CD4-positive, alpha-beta T cell (primary cell): ENCODE measurements at regions not wholly inside any gene's neighbourhood (a gene's known extent, or its start where the extent isn't known, plus 50 kb on each side); places are given as distances from the start of the nearest gene placed in this dataset.

ENCODE experiments used
- ATAC-seq: fragments of 200-7000 bp; cut with Tn5 transposase; one replicate; pipeline ENCODE4 v1.10.0; 2022; ENCODE audit warnings: mild to moderate bottlenecking; ENCODE audit not compliant: poor library complexity
- CTCF ChIA-PET: fragments of 350-600 bp; sonication (Branson Sonifier 250); formaldehyde crosslinking; loops from one replicate; lab custom pipeline; 2021; ENCODE audit warnings: antibody characterized with exemption, inconsistent platforms; lab: Charles Lee
- POLR2A ChIA-PET: fragments of 350-600 bp; sonication (Branson Sonifier 250); formaldehyde crosslinking; loops from one replicate; lab custom pipeline; 2021; ENCODE audit warnings: antibody characterized with exemption, inconsistent platforms; lab: Charles Lee
- DNase-seq, 14 experiments: peaks; one replicate each; pipeline ENCODE4 v3.0.0-alpha.2; 2013 to 2020; ENCODE audit warnings: mixed read lengths in 2 of 14
- H3K27ac ChIP-seq, 2 donors: one replicate each; pipeline versions ENCODE4 v1.5.1 to v1.7.0; 2013; ENCODE audit warnings: low read length in 2 of 2, low read depth in 1 of 2, mild to moderate bottlenecking in 1 of 2
- H3K27me3 ChIP-seq, 2 experiments: 1 replicate in 1 of 2; 2 replicates in 1 of 2; pipeline versions ENCODE4 v1.6.1 to v1.7.0; 2013; ENCODE audit warnings: low read length in 2 of 2, control low read depth in 1 of 2, mild to moderate bottlenecking in 1 of 2, moderate library complexity in 1 of 2; ENCODE audit not compliant: insufficient read depth in 2 of 2, control insufficient read depth in 1 of 2
- H3K36me3 ChIP-seq: one replicate; pipeline ENCODE4 v1.6.1; 2013; ENCODE audit warnings: low read length, control low read depth; ENCODE audit not compliant: insufficient read depth
- H3K4me1 ChIP-seq: one replicate; pipeline ENCODE4 v1.6.1; 2013; ENCODE audit warnings: low read length, control low read depth; ENCODE audit not compliant: insufficient read depth
- H3K4me3 ChIP-seq: one replicate; pipeline ENCODE4 v1.5.1; 2013; ENCODE audit warnings: mild to moderate bottlenecking, low read length, moderate library complexity
- H3K9me3 ChIP-seq, 2 experiments: 1 replicate in 1 of 2; 2 replicates in 1 of 2; pipeline versions ENCODE4 v1.6.1 to v1.7.0; 2013; ENCODE audit warnings: low read length in 2 of 2, mild to moderate bottlenecking in 2 of 2, control low read depth in 1 of 2, moderate library complexity in 1 of 2; ENCODE audit not compliant: control insufficient read depth in 1 of 2, insufficient read depth in 1 of 2
- H3K27ac Mint-ChIP-seq: one replicate; pipeline ENCODE4 v1.8.0; 2020; ENCODE audit warnings: mixed read lengths
- H3K27me3 Mint-ChIP-seq: one replicate; pipeline ENCODE4 v1.8.0; 2021; ENCODE audit warnings: mixed read lengths
- H3K36me3 Mint-ChIP-seq: one replicate; pipeline ENCODE4 v1.8.0; 2021; ENCODE audit warnings: low read depth, mixed read lengths
- H3K4me1 Mint-ChIP-seq: one replicate; pipeline ENCODE4 v1.8.0; 2021; ENCODE audit warnings: low read depth, mixed read lengths
- H3K4me3 Mint-ChIP-seq: one replicate; pipeline ENCODE4 v1.8.0; 2020; ENCODE audit warnings: mild to moderate bottlenecking, mixed read lengths
- H3K9me3 Mint-ChIP-seq: one replicate; pipeline ENCODE4 v1.8.0; 2020; ENCODE audit warnings: mixed read lengths
- intact Hi-C, 2 experiments: fragments of 100-400 bp; cut with DNase I in 1 of 2; cut with micrococcal nuclease in 1 of 2; formaldehyde crosslinking; loops; one replicate each; pipeline versions ENCODE4 v1.15.1 to v1.9.0; 2023 to 2025; cut with DNase I, micrococcal nuclease
- TF ChIP-seq, protein P1 (sequence below): fragments of 200-600 bp; IDR thresholded peaks from one replicate; pipeline ENCODE4 v1.8.0; 2022; ENCODE audit warnings: antibody characterized with exemption, mild to moderate bottlenecking

DNA sequence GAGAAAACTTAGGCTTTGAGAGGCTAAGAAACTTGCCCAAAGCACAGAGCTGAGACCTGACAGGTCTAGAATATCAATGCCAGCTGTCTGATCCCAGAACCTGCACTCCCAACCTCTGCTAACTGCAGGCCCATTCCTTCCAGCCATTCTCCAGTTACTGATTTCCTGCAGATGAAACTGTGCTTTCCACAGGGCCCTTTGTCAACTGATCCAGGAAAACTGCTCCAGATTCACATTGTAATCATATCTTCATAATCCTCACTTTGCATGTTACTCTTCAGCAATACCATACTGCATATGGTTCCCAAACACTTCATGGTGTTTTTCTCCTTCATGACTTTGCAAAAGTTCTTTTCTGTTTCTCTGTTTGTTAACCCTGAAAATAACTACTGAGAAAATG is 100.6 kb downstream of the RAP2A start:
- Mint-ChIP-seq H3K27ac (no peak overlapping the region), H3K9me3 (no peaks in the 10 kb centered on the region), H3K27me3 (peaks cover 4% of the 10 kb centered on the region), H3K4me3 (no peak overlapping the region), H3K4me1 (no peaks in the 10 kb centered on the region), H3K36me3 (no peaks in the 10 kb centered on the region)
- Histone ChIP-seq H3K4me1 (no peaks in the 10 kb centered on the region), H3K9me3 (no peaks in the 10 kb centered on the region), H3K27ac (no peak overlapping the region), H3K27me3 (no peaks in the 10 kb centered on the region), H3K4me3 (no peak overlapping the region), H3K36me3 (no peaks in the 10 kb centered on the region)
- ChIA-PET POLR2A (no interaction called here), CTCF (no interaction called here)
- no peak for ATAC-seq
- intact Hi-C loops = no loop called here
- TF ChIP-seq, protein P1, sequence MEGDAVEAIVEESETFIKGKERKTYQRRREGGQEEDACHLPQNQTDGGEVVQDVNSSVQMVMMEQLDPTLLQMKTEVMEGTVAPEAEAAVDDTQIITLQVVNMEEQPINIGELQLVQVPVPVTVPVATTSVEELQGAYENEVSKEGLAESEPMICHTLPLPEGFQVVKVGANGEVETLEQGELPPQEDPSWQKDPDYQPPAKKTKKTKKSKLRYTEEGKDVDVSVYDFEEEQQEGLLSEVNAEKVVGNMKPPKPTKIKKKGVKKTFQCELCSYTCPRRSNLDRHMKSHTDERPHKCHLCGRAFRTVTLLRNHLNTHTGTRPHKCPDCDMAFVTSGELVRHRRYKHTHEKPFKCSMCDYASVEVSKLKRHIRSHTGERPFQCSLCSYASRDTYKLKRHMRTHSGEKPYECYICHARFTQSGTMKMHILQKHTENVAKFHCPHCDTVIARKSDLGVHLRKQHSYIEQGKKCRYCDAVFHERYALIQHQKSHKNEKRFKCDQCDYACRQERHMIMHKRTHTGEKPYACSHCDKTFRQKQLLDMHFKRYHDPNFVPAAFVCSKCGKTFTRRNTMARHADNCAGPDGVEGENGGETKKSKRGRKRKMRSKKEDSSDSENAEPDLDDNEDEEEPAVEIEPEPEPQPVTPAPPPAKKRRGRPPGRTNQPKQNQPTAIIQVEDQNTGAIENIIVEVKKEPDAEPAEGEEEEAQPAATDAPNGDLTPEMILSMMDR = no peak
- DNase-seq = no peak

DNA sequence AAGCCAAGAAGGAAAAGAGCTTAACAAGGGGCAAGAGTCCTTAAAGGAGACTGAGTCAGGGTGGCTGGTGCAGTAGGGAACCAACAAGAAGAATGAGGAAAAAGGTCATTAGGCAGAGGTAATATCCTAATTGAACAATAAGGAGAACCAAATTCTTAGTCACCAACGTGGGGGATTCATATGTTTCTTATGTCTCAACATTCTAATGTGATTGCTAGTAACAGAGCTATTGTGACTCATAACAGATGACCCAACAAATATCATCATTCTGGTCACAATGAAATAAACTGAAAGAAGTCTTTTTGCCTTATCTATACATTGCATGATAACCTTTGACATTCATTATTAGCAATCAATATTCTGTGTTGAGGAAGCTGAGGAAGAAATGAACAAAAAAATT is 101.6 kb downstream of the RAP2A start:
- no peak overlapping the region for H3K27ac ChIP-seq
- H3K36me3 ChIP-seq = no peaks in the 10 kb centered on the region
- ChIA-PET POLR2A (no interaction called here), CTCF (no interaction called here)
- ATAC-seq (no peak), DNase-seq (no peak)
- Mint-ChIP-seq H3K27me3 (peaks cover 4% of the 10 kb centered on the region), H3K4me1 (no peaks in the 10 kb centered on the region), H3K27ac (no peak overlapping the region), H3K4me3 (no peak overlapping the region), H3K36me3 (no peaks in the 10 kb centered on the region), H3K9me3 (no peaks in the 10 kb centered on the region)
- H3K4me3 ChIP-seq = no peak overlapping the region
- TF ChIP-seq, protein P1 = no peak
- H3K4me1 ChIP-seq = no peaks in the 10 kb centered on the region
- H3K9me3 ChIP-seq = no peaks in the 10 kb centered on the region
- intact Hi-C loops = no loop called here
- H3K27me3 ChIP-seq = no peaks in the 10 kb centered on the region

DNA sequence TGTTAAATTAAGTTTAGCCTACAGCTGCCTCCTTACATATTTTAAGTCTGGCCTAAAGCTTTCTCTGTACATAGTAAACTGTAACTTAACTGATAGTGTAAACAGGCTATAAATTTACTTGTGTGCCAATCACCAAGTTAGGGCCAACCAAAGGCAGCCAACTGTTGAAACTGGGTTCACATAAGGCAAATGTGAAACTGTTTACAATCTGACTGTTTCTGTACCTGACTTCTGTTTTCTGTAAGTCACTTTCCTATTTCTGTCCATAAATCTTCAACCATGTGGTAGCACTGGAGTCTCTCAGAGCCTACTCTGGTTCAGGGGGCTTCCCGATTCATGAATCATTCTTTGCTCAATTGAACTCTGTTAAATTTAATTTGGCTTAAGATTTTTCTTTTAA is 103.1 kb downstream of the RAP2A start:
- H3K27me3 Mint-ChIP-seq = no peaks in the 10 kb centered on the region
- H3K27ac Mint-ChIP-seq = no peak overlapping the region
- no peaks in the 10 kb centered on the region for H3K4me1 Mint-ChIP-seq
- Histone ChIP-seq H3K27ac (no peak overlapping the region), H3K9me3 (no peaks in the 10 kb centered on the region), H3K4me1 (no peaks in the 10 kb centered on the region), H3K36me3 (no peaks in the 10 kb centered on the region), H3K27me3 (no peaks in the 10 kb centered on the region), H3K4me3 (no peak overlapping the region)
- ATAC-seq = no peak
- no peaks in the 10 kb centered on the region for H3K9me3 Mint-ChIP-seq
- POLR2A ChIA-PET = no interaction called here
- intact Hi-C loops = no loop called here
- no peak overlapping the region for H3K4me3 Mint-ChIP-seq
- TF ChIP-seq, protein P1 = no peak
- CTCF ChIA-PET = no interaction called here
- no peaks in the 10 kb centered on the region for H3K36me3 Mint-ChIP-seq
- no peak for DNase-seq
